Stomach smooth muscle (tissue), 2 donors: ENCODE measurements at regions not wholly inside any gene's neighbourhood (a gene's known extent, or its start where the extent isn't known, plus 50 kb on each side); places are given as distances from the start of the nearest gene placed in this dataset.

Experiments used
- H3K27ac ChIP-seq: one replicate; pipeline ENCODE4 v1.7.0; 2013; ENCODE audit warnings: mild to moderate bottlenecking, low read length, inconsistent platforms
- H3K27me3 ChIP-seq, 2 donors: one replicate each; pipeline ENCODE4 v1.7.0; 2013; ENCODE audit warnings: low read length in 2 of 2; ENCODE audit not compliant: insufficient read depth in 2 of 2, control insufficient read depth in 1 of 2
- H3K36me3 ChIP-seq, 2 donors: one replicate each; pipeline ENCODE4 v1.7.0; 2013; ENCODE audit warnings: low read length in 2 of 2; ENCODE audit not compliant: control insufficient read depth in 2 of 2, insufficient read depth in 2 of 2
- H3K4me1 ChIP-seq: one replicate; pipeline ENCODE4 v1.7.0; 2013; ENCODE audit warnings: low read length; ENCODE audit not compliant: control insufficient read depth, insufficient read depth
- H3K4me3 ChIP-seq, 2 donors: one replicate each; pipeline ENCODE4 v1.7.0; 2013; ENCODE audit warnings: low read length in 2 of 2
- H3K9ac ChIP-seq, 2 donors: one replicate each; pipeline ENCODE4 v1.7.0; 2013; ENCODE audit warnings: low read length in 2 of 2, mild to moderate bottlenecking in 1 of 2
- H3K9me3 ChIP-seq, 2 donors: one replicate each; pipeline ENCODE4 v1.7.0; 2013; ENCODE audit warnings: low read length in 2 of 2; ENCODE audit not compliant: control insufficient read depth in 2 of 2
- donor health status: healthy.
- donor health status: Pancreatic carcinoma.

DNA sequence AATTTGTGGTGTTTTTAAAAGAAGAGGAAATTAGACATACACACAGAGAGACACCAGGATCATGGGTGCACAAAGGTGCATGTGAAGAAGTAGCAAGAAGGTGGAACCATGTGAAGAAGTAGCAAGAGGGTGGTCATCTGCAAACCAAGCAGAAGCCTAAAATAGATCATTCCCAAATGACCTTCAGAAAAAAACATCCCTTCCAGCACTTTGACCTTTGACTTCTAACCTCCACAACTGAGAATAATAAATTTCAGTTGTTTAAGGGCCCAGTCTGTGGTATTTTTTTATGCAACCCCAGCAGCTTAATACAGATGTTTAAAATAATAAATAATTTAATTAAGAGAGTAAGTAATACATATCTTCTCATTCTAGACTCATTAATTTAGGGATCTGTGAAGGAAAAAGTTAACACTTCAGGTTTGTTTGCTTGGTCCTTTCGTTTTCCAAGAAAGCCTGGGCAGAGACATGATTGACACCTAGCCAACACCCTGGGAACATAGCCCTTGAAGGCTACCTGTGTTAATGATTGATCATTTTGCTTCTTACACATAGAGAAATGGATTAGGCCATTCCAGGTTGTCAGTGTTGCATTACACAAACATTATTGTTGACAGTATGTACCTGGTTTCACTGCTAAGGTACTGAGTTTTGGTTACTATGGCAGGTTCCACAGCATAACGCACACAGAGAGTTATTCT, 1331.2 kb upstream of the GBE1 start:
- Histone ChIP-seq H3K27ac (no peak overlapping the region), H3K9me3 (no peaks in the 10 kb centered on the region), H3K4me3 (no peak overlapping the region), H3K4me1 (no peaks in the 10 kb centered on the region), H3K9ac (no peak overlapping the region), H3K36me3 (no peaks in the 10 kb centered on the region), H3K27me3 (no peaks in the 10 kb centered on the region)

DNA sequence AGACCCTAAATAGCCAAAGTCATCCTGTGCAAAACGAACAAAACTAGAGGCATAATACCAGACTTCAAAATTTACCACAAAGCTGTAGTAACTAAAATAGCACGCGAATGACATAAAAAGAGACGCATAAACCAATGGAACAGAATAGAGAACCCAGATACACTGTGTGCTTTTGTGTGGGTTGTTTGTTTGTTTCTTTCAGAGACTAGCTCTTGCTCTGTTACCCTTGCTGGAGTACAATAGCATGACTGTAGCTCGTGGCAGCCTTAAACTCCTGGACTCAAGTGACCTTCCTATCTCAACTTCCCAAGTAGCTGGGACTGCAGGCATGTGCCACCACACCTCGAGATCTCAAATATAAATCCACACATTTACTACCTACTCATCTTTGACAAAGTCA, 1314.6 kb upstream of the GBE1 start:
- no peak overlapping the region for H3K27ac ChIP-seq
- no peaks in the 10 kb centered on the region for H3K9me3 ChIP-seq
- no peaks in the 10 kb centered on the region for H3K27me3 ChIP-seq
- no peak overlapping the region for H3K9ac ChIP-seq
- H3K4me3 ChIP-seq, result no peak overlapping the region
- H3K4me1 ChIP-seq, result no peaks in the 10 kb centered on the region
- H3K36me3 ChIP-seq, result no peaks in the 10 kb centered on the region

DNA sequence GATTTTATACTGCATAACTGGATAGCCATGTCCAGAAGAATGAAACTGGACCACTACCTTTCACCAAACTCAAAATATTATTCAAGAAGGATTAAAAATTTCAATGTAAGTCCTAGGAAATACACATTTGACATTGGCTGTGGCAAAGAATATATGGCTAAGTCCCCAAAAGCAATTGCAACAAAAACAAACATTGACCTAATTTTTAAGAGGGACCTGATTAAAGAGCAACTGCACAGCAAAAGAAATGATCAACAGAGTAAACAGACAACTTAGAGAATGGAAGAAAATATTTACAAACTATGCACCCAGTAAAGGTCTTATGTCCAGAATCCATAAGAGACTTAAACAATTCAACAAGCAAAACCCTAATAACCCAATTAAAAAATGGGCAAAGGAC, 1313.0 kb upstream of the GBE1 start:
- Histone ChIP-seq H3K9ac (no peak overlapping the region), H3K27me3 (no peaks in the 10 kb centered on the region), H3K9me3 (no peaks in the 10 kb centered on the region), H3K4me1 (no peaks in the 10 kb centered on the region), H3K36me3 (no peaks in the 10 kb centered on the region), H3K27ac (no peak overlapping the region), H3K4me3 (no peak overlapping the region)

DNA sequence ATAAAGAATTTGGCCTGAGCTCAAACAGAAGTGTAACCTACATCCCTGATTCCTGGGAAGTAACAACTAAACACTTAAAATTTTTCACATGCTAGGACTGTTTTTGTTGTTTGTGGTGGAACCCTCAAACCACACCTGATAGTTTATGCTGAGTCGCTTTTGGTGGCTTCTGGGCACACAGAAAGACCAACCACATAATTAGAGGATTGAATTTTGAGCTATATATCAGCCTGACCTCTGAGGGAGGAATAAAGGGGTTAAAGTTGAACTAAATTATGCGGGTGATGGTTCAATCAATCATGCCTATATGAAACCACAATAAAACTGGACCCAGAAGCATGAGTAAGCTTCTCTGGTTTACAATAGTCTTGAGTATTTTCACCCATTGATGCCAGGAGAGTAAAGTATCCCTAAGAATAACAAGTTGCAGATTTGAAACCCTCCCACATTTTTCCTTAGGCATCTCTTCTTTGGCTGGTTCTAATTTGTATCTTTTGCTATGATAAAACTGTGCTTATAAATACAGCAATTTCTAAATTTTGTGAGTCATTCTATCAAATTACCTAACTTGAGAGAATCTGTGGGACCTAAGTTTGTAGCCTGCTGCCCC, 1304.5 kb upstream of the GBE1 start:
- Histone ChIP-seq H3K27me3 (no peaks in the 10 kb centered on the region), H3K9me3 (peaks cover 0 to 2% of the 10 kb centered on the region in 2 donors), H3K27ac (no peak overlapping the region), H3K4me1 (no peaks in the 10 kb centered on the region), H3K36me3 (no peaks in the 10 kb centered on the region), H3K4me3 (no peak overlapping the region), H3K9ac (no peak overlapping the region)

- Histone ChIP-seq H3K9me3 (peaks cover 0 to 6% of the 10 kb centered on the region in 2 donors), H3K27me3 (no peaks in the 10 kb centered on the region), H3K9ac (no peak overlapping the region), H3K27ac (no peak overlapping the region), H3K4me3 (no peak overlapping the region), H3K4me1 (no peaks in the 10 kb centered on the region), H3K36me3 (no peaks in the 10 kb centered on the region)
Measured at GRCh38 chr3:83063446-83063845, 1302.0 kb upstream of the GBE1 start.

GRCh38 chr3:83048556-83048955, 1287.1 kb upstream of the GBE1 start:
- Histone ChIP-seq H3K27ac (no peak overlapping the region), H3K4me1 (no peaks in the 10 kb centered on the region), H3K9ac (no peak overlapping the region), H3K9me3 (no peaks in the 10 kb centered on the region), H3K36me3 (no peaks in the 10 kb centered on the region), H3K27me3 (no peaks in the 10 kb centered on the region), H3K4me3 (no peak overlapping the region)

- Histone ChIP-seq H3K9ac (no peak overlapping the region), H3K9me3 (no peaks in the 10 kb centered on the region), H3K4me1 (no peaks in the 10 kb centered on the region), H3K4me3 (no peak overlapping the region), H3K36me3 (no peaks in the 10 kb centered on the region), H3K27me3 (no peaks in the 10 kb centered on the region), H3K27ac (no peak overlapping the region)
Measured at GRCh38 chr3:83039422-83039821, 1278.0 kb upstream of the GBE1 start.

- Histone ChIP-seq H3K4me3 (no peak overlapping the region), H3K27me3 (no peaks in the 10 kb centered on the region), H3K36me3 (no peaks in the 10 kb centered on the region), H3K4me1 (no peaks in the 10 kb centered on the region), H3K9me3 (no peaks in the 10 kb centered on the region), H3K27ac (no peak overlapping the region), H3K9ac (no peak overlapping the region)
Measured at GRCh38 chr3:83035704-83036010, 1274.2 kb upstream of the GBE1 start.

DNA sequence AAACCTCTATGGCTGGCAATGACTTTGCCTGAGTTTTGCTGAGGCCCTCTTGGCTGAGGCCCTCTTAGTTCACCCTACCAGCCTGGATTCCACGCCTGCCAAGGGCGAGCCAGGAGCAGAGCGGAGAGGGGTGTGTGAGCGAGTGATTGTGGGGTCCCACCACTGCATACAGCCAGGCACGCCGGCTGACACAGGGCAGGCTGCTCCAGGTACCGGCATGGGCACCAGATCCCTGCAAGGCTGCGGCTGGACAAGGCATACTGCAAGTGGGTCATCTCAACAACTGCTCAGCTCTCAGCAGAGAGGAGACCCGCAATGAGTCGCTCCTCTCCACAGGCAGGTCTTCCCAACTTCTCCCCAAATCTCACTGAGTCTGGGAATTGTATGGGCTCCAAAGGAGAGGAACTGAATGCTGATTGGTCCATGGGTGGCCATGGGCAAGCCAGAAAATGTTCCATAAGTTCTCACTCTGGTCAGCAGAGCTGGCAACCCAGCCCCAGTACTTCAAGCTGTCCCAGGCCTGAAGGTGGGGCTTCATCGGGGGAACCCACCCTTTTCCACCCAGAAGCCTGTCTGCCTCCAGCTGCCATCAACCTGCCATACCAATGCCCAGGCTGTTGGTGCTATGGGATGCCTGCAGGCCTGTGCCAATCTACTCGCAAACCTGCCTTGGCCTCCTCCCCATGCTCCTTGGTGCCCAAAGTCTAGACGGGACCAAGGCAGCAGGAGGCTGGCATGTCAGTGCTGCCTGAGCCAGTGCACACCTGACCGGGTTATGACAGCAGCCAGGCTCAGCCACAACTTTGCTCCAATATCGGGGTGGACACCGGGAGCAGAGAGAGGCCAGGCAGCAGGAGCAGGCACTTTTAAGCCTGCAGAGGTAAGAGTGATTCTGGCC, 1273.6 kb upstream of the GBE1 start:
- H3K9ac ChIP-seq, result no peak overlapping the region
- no peaks in the 10 kb centered on the region for H3K36me3 ChIP-seq
- H3K27me3 ChIP-seq, result no peaks in the 10 kb centered on the region
- no peak overlapping the region for H3K27ac ChIP-seq
- no peaks in the 10 kb centered on the region for H3K4me1 ChIP-seq
- no peak overlapping the region for H3K4me3 ChIP-seq
- no peaks in the 10 kb centered on the region for H3K9me3 ChIP-seq

GRCh38 chr3:83033133-83033532, 1271.7 kb upstream of the GBE1 start:
- no peak overlapping the region for H3K4me3 ChIP-seq
- H3K27ac ChIP-seq, result no peak overlapping the region
- H3K4me1 ChIP-seq, result no peaks in the 10 kb centered on the region
- no peaks in the 10 kb centered on the region for H3K9me3 ChIP-seq
- no peak overlapping the region for H3K9ac ChIP-seq
- no peaks in the 10 kb centered on the region for H3K36me3 ChIP-seq
- H3K27me3 ChIP-seq, result no peaks in the 10 kb centered on the region

DNA sequence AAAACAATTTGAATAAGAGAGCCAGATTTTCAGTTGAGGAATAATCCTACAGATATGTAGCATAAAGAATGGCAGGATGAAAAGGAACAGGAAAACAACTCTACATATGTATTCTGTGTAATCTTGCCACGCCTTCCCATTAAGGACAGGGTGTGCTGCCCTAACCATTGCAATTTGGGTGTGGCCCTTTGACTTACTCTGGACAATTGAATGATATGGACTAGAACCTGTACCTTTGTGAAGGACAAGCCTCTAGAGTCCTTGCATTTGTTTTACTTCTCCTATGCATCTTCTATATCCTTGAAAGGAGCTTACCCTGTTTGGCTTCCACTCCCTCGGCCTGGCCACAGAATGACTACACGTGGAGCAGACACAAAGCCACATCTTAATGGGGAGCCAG, 1261.6 kb upstream of the GBE1 start:
- Histone ChIP-seq H3K9me3 (no peaks in the 10 kb centered on the region), H3K9ac (no peak overlapping the region), H3K27ac (no peak overlapping the region), H3K27me3 (no peaks in the 10 kb centered on the region), H3K4me1 (no peaks in the 10 kb centered on the region), H3K4me3 (no peak overlapping the region), H3K36me3 (no peaks in the 10 kb centered on the region)
